ENCODE measurements at regions not wholly inside any gene's neighbourhood (a gene's known extent, or its start where the extent isn't known, plus 50 kb on each side); places are given as distances from the start of the nearest gene placed in this dataset.

DNA sequence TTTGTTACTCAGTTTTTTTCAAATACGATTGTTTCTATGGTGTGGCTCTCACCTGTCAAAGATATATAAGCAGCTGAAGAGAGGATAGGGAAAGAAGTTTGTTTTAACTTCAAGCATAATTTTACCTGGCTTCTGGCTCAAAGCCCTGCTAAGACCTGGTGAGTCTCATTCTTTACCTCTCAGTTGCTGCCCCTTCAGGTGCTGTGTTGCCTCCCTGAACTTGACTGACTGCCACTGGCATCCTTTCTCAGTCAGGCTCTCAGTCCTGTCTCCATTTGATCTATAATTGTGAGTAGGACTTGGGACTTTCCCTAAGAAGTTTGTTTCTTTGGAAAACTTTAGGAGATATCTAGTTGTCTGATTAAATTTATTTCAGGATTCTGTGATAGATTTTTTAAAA is 249.6 kb downstream of the IZUMO3 start:
- TF ChIP-seq TOE1 (CRISPR knock-in tag; IDR thresholded peaks at IDR 0.05), result no peak
- intact Hi-C loops (cut with micrococcal nuclease; ENCODE audit: unreplicated experiment) (no loop called here), in situ Hi-C loops (cut with HindIII; ENCODE audit: extremely low pct_ligation_motif_present, low pct_unique_long_range_greater_than_20kb) (no loop called here)
- no peak overlapping the region for H3K4me2 ChIP-seq (ENCODE audit: low read depth, low read length)
- FAIRE-seq, result no peak
- H2AFZ ChIP-seq (ENCODE audit: low read length), result no peak overlapping the region
- H4K20me1 ChIP-seq (ENCODE audit: insufficient read depth, low read length), result no peaks in the 10 kb centered on the region
- ATAC-seq, result no peak
- H3K4me3 ChIP-seq (replicated peaks in 1 of 3; ENCODE audit: insufficient read depth in 1 of 3, low read depth in 2 of 3, low read length in 3 of 3), result no peak overlapping the region
- ChIA-PET CTCF (ENCODE audit: low intra/inter-chr PET ratio, low total read pairs) (no interaction called here), POLR2A (no interaction called here)
- no peak overlapping the region for H3K9ac ChIP-seq (ENCODE audit: insufficient read depth, low read depth, low read length)
- H3K27me3 ChIP-seq (ENCODE audit: control insufficient read depth in 1 of 2, insufficient read depth in 2 of 2, low read length in 2 of 2), result no peaks in the 10 kb centered on the region
- no TSS peak for BruUV-seq (replicated peaks)
- H3K36me3 ChIP-seq (replicated peaks in 1 of 2; ENCODE audit: control insufficient read depth in 1 of 2, insufficient read depth in 2 of 2, low read length in 2 of 2), result no peaks in the 10 kb centered on the region
- no peaks in the 10 kb centered on the region for H3K79me2 ChIP-seq (ENCODE audit: insufficient read depth, low read length)
- no peaks in the 10 kb centered on the region for H3K4me1 ChIP-seq (ENCODE audit: insufficient read depth, low read length)
- H3K27ac ChIP-seq (ENCODE audit: extremely low read length, insufficient read depth, low read length), result no peak overlapping the region
- H3K9me3 ChIP-seq (ENCODE audit: low read length), result peaks cover 90% of the 10 kb centered on the region
- WGBS (ENCODE audit: low lambda C conversion rate), result 0% methylated on average over 1 of the region's 1 CpG
- DNase-seq (ENCODE audit: low spot score), result no peak

DNA sequence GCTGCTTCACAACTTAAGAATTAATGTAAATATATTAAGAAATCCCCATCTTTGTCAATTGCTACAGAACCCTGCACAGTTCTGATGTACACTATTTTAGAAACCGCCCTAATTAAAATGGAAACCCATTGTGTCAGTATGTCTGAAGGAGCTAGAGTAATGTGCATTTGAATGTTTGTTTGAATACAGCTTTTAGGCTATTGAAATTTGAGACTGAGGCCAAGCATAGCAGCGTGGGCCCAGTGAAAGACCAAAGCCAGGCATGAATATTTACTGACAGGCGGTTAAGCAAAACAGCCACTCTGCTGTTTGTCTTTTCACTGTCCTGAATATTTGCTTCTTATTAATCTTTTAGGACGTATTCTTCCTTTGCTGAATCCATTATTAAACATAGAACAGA is 252.3 kb downstream of the IZUMO3 start:
- Histone ChIP-seq H3K4me3 (replicated peaks in 1 of 3; ENCODE audit: insufficient read depth in 1 of 3, low read depth in 2 of 3, low read length in 3 of 3) (no peak overlapping the region), H3K79me2 (ENCODE audit: insufficient read depth, low read length) (no peaks in the 10 kb centered on the region), H3K9ac (ENCODE audit: insufficient read depth, low read depth, low read length) (no peak overlapping the region), H3K9me3 (ENCODE audit: low read length) (peaks cover 90% of the 10 kb centered on the region), H3K27me3 (ENCODE audit: control insufficient read depth in 1 of 2, insufficient read depth in 2 of 2, low read length in 2 of 2) (no peaks in the 10 kb centered on the region), H4K20me1 (ENCODE audit: insufficient read depth, low read length) (no peaks in the 10 kb centered on the region), H3K27ac (ENCODE audit: extremely low read length, insufficient read depth, low read length) (no peak overlapping the region), H3K4me1 (ENCODE audit: insufficient read depth, low read length) (no peaks in the 10 kb centered on the region), H2AFZ (ENCODE audit: low read length) (no peak overlapping the region), H3K36me3 (replicated peaks in 1 of 2; ENCODE audit: control insufficient read depth in 1 of 2, insufficient read depth in 2 of 2, low read length in 2 of 2) (no peaks in the 10 kb centered on the region), H3K4me2 (ENCODE audit: low read depth, low read length) (no peak overlapping the region)
- FAIRE-seq (no peak), DNase-seq (ENCODE audit: low spot score) (no peak), ATAC-seq (no peak)
- intact Hi-C loops (cut with micrococcal nuclease; ENCODE audit: unreplicated experiment), result no loop called here
- POLR2A ChIA-PET, result no interaction called here
- WGBS (ENCODE audit: low lambda C conversion rate), result 7% methylated on average over 4 of the region's 4 CpGs
- CTCF ChIA-PET (ENCODE audit: low intra/inter-chr PET ratio, low total read pairs), result no interaction called here
- no TSS peak for BruUV-seq (replicated peaks)
- TF ChIP-seq HNRNPH1 (optimal IDR thresholded peaks at IDR 0.05; ENCODE audit: low read depth, low read length), result no peak
- TF ChIP-seq FOXC1 (CRISPR knock-in tag; IDR thresholded peaks at IDR 0.05; ENCODE audit: borderline replicate concordance), result no peak
- TF ChIP-seq ZNF766 (CRISPR knock-in tag; IDR thresholded peaks at IDR 0.05; ENCODE audit: borderline replicate concordance), result no peak
- TF ChIP-seq ZNF431 (CRISPR knock-in tag; IDR thresholded peaks at IDR 0.05; ENCODE audit: borderline replicate concordance, low read depth), result no peak
- TF ChIP-seq ZNF329 (CRISPR knock-in tag; IDR thresholded peaks at IDR 0.05; ENCODE audit: low read depth), result no peak
- TF ChIP-seq ZNF790 (CRISPR knock-in tag; IDR thresholded peaks at IDR 0.05; ENCODE audit: borderline replicate concordance), result no peak
- TF ChIP-seq ZNF607 (CRISPR knock-in tag; IDR thresholded peaks at IDR 0.05; ENCODE audit: borderline replicate concordance), result no peak
- TF ChIP-seq, protein P1, sequence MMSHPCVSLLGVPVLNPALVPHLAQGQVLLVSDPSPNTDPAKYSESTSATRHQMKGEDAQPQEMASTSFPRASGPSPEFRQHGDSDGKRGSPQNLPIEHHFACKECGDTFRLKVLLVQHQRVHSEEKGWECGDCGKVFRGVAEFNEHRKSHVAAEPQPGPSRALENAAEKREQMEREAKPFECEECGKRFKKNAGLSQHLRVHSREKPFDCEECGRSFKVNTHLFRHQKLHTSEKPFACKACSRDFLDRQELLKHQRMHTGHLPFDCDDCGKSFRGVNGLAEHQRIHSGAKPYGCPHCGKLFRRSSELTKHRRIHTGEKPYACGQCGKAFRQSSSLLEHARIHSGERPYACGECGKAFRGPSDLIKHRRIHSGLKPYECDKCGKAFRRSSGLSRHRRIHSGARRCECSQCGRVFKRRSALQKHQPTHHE (CRISPR knock-in tag; IDR thresholded peaks at IDR 0.05; ENCODE audit: borderline replicate concordance), result no peak
- no peak for TF ChIP-seq RARA (CRISPR knock-in tag; IDR thresholded peaks at IDR 0.05)
- TF ChIP-seq, protein P2, sequence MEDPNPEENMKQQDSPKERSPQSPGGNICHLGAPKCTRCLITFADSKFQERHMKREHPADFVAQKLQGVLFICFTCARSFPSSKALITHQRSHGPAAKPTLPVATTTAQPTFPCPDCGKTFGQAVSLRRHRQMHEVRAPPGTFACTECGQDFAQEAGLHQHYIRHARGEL (CRISPR knock-in tag; IDR thresholded peaks at IDR 0.05), result no peak
- TF ChIP-seq HMG20B (CRISPR knock-in tag; conservative IDR thresholded peaks at IDR 0.05), result no peak
- in situ Hi-C loops (cut with HindIII; ENCODE audit: extremely low pct_ligation_motif_present, low pct_unique_long_range_greater_than_20kb), result no loop called here
